GM18498 (cell line): ENCODE measurements at regions not wholly inside any gene's neighbourhood (a gene's known extent, or its start where the extent isn't known, plus 50 kb on each side); places are given as distances from the start of the nearest gene placed in this dataset.

Experiments
- ATAC-seq: cut with Tn5 transposase; IDR thresholded peaks from one replicate; pipeline ENCODE4 v1.9.1; 2021; ENCODE audit warnings: mild to moderate bottlenecking, moderate library complexity; ENCODE audit not compliant: unreplicated experiment

DNA sequence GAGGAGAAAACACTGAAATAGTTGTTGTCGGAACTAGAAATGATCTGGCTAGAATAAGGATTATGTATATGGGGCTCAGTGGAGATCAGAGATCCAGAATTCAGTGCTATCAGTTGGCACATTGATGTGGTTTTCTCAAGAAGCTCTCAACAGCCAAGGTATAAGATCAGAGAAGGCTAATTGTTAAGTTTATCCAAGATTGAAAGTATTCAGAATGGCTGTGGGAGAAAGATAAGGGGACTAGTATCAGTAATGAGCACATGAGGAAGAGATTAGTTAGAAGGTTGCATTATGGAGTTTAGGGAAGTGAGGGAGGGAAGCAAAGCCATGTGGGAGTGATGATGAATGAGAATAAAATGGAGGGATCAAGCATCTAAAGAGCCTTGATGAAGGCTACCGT lies 128.1 kb upstream of the MIS18BP1 start:
- ATAC-seq = no peak

DNA sequence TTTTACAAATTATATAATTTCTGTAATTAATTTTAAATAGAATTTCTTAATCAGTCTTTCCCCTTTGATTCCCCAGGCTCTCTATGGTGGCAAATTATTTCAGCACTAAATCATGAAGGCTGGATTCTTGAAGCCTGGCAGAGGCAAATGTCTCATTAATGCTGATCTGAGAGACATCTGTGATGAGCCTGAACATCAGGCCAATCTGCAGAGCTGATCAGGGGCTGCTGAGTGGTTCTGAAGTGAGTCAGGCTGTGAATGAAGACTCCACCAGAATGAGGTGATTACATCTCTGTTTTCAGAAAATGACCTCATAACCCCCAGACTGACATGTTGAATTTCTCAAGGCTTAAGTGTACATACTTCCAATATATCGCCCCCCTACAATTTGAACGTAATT lies 124.2 kb upstream of the MIS18BP1 start:
- ATAC-seq = no peak

DNA sequence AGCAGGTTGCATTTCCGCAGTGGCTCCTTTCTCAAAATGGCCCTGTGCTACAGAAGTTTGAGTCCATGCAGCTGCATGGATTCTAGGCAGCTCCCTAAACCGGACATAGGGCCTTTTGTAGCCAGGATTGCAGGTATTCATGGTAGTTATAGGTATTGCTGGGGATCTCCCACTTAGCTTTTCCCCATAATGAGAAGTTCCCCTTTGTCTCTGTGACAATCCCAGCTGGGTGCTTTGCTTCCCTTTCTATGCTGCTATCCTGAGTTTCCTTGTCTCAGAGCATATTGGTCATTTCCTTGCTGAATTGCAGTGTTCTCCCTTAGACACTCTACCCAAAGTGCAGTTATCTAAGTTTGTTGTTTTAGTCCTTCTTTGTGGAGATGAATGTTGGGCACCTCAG lies 120.9 kb upstream of the MIS18BP1 start:
- no peak for ATAC-seq

DNA sequence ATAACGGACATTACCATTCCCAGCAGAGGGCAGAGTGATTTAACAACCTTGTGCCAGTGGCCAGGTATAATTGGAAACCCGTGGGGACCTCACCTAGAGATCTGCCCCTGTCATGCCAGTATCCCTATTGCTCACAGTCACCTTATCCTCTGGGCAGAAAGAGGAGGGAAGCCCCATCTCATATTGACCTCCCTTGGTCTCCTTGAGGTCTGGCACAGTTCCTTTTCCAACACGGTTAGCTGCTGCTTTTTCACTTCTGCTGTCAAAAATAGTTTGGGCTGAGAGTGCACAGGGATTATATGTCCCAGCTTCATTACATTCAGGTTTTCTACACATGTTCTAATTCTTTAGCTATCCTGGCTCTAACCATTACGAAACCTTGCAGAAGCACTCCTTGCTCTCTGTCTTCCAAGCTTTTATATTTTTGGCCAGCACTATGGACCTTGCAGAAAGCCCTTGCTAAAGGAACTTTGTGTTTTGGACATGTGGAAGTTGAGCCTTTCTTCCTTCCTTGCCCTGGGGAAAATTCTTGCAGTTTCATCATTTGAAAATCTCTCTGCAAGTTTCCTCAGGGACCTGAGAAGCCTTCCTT lies 111.7 kb upstream of the MIS18BP1 start:
- no peak for ATAC-seq

DNA sequence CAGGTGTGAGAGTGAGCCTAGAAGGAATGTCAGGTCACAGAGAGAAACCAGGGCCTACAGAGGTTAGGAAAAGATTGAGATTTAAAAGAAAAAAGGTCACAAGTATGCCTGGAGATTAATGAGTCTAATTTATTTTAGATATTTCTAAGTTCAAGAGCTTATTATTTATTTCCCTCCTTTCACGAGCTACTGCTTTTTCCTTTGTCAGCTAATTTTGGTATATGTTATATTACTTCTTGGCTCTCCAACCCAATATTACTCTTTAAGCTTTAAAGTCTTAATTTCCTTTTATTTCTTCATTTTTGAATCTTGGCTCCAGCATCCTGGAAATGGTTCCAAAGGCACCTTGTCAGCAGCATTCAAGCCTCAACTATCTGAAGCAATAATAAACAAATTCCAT lies 109.5 kb upstream of the MIS18BP1 start:
- no peak for ATAC-seq

DNA sequence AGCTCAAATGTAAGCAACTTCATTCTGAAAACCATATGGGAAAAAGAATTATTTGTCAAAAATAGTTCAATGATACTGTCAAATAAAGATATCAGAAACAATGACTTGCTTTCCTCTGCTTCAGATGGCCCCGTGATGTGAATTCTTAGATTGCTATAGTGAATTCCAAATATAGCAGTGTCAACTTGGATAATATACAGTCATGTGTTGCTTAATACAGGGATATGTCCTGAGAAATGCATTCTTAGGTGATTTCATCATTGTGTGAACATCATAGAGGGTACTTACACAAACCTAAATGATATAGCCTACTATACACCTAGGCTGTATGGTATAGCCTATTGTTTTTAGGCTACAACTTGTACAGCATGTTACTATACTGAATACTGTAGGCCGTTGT lies 108.7 kb upstream of the MIS18BP1 start:
- ATAC-seq = no peak

DNA sequence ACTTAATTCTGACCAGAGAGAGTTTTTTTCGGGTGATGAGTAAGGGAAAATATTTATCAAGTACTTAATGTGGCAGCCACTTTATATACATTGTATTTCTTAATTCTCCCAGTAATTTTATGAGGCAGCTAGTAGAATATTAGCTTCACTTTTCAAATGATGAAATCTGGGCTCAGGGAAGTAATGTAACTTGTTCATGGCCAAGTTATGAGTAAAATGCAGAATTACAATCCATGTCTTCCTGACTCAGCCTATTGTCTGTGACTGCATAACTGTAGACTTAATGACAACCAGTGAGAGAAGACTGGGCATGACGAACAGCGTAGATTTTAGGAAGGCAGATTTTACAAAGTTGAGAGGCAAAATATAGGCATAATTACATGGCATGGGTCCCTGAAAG lies 106.7 kb upstream of the MIS18BP1 start:
- no peak for ATAC-seq

DNA sequence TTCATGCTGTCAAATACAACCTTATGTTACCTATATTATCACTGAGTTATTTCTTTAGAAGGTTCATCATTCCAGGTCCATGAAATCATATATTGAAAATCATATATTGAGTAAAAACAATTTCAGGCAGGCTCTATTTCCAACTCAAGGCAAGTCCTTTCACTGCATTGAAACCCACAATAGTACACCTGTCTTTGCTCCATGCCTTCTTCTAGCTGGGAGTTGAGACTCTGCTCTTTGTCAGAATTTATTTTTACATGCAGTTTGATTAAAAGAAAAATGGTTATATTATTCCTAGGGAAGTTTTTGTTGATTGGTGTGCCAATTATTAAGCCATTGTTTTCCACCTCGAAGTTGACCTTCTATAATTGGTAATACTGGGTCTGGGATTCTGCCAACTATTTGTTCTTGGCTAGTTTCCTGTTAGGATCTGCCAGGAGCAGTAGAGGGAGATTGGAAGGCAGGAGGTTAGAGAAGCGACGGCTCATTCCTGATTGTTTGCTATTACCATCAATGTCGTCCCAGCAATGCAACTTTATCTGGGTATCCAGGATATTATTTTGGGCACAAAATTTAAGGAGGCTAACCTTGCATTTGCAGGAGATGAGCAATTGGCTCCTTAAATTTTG lies 79.5 kb upstream of the MIS18BP1 start:
- ATAC-seq = no peak

DNA sequence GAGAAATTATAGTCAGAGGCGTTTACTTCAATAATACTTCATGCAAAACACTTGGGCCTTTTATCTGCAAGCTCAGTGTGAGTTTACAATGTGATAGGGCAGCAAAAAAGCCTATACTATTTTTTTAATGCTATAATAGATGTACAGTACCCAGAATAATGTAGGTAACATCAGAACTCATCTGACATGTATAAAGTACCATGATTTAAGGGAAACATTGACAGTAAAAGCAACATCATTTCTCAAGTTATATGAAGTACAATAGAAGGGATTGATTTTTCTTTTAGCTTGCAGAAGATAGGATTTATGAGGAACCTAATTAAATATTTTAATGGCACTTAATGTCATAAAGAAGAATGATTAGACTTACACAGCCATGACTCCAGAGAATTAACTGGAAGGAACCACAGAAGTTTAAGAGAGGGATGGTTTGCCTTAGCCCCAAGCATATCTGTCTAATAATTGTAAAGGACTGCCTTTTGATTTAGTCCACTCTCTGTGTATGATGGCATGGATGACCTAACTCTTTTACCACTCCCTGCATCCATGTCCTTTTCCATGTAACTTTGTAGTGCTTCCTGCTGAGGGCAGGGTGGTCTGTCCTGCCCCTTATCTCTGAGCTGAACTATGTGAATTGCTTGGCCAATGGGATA lies 55.9 kb upstream of the MIS18BP1 start:
- no peak for ATAC-seq
